GM12865 (cell line): ENCODE measurements at regions not wholly inside any gene's neighbourhood (a gene's known extent, or its start where the extent isn't known, plus 50 kb on each side); places are given as distances from the start of the nearest gene placed in this dataset.

Source experiments
- DNase-seq: peaks from one replicate; pipeline ENCODE4 v3.0.0; 2010; ENCODE audit warnings: low read depth
- H3K4me3 ChIP-seq: 2 replicates; pipeline ENCODE4 v1.5.1; 2011; ENCODE audit warnings: mild to moderate bottlenecking, low read depth, low read length, control low read depth
- TF ChIP-seq, protein P1 (sequence below): IDR thresholded peaks from 2 replicates; pipeline ENCODE4 v1.5.1; 2011; ENCODE audit warnings: low read length, control low read depth, low read depth, inconsistent platforms; ENCODE audit not compliant: insufficient read depth; ENCODE audit errors: missing control alignments

DNA sequence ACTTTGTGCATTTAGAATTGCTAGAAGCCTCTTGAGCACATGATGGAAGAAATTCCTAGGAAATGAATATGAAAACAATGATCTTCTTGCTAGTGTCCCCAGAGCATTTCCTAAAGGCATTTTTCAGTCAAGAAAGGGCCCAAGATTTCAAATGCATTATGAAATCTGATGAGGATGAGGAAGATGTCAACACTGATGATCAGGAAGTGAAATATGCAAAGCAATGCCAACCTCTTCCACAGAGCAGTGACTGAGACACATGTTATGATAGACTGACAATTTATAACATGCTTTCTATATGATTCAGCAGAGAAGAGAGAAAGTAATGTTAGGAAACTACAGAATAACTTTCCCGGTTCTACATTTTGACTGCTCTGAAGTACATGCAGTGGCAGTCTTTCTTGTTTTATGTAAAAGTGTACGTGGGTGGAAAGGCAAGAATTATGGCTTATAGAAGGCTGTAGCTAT is 859.1 kb upstream of the GOT2 start:
- DNase-seq: no peak
- no peak overlapping the region for H3K4me3 ChIP-seq
- TF ChIP-seq, protein P1, sequence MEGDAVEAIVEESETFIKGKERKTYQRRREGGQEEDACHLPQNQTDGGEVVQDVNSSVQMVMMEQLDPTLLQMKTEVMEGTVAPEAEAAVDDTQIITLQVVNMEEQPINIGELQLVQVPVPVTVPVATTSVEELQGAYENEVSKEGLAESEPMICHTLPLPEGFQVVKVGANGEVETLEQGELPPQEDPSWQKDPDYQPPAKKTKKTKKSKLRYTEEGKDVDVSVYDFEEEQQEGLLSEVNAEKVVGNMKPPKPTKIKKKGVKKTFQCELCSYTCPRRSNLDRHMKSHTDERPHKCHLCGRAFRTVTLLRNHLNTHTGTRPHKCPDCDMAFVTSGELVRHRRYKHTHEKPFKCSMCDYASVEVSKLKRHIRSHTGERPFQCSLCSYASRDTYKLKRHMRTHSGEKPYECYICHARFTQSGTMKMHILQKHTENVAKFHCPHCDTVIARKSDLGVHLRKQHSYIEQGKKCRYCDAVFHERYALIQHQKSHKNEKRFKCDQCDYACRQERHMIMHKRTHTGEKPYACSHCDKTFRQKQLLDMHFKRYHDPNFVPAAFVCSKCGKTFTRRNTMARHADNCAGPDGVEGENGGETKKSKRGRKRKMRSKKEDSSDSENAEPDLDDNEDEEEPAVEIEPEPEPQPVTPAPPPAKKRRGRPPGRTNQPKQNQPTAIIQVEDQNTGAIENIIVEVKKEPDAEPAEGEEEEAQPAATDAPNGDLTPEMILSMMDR: no peak

DNA sequence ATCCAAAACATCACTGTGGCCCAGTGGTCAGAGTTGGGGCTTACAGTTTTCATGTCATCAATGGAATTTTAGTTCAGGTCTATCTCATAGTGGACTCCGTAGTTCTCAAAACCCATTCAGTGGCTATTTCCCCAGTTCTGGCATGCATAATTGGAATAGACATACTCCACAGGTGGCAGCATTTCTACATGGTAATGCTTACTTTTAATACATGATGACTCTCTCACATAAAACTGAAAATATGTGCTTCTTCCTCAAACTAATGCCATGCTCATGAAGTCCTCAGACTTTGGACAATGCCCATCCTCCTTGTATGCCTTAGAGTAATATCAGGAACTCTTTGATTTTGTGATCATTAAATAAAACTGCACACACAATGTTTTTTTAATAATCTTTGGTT is 857.4 kb upstream of the GOT2 start:
- DNase-seq: no peak
- TF ChIP-seq, protein P1: no peak
- H3K4me3 ChIP-seq: no peak overlapping the region

DNA sequence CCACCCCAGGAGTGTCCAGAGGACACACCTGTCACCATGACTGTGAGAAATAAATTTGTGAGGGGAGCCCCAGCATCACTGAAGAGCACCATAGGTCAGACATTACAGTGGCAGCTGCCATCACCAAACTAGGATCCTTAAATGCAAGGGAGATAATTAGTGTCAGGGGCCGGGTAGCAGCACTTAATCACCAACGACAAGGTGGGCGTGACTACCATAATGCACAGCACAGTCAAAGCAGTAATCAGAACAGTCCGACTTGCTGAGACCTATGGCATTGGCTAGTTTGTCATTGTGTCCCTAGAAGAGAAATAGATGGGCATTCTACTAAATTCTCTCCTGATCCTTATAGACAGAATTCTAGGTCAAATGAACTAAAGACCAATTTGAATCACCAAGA is 856.7 kb upstream of the GOT2 start:
- DNase-seq: no peak
- TF ChIP-seq, protein P1: no peak
- no peak overlapping the region for H3K4me3 ChIP-seq

DNA sequence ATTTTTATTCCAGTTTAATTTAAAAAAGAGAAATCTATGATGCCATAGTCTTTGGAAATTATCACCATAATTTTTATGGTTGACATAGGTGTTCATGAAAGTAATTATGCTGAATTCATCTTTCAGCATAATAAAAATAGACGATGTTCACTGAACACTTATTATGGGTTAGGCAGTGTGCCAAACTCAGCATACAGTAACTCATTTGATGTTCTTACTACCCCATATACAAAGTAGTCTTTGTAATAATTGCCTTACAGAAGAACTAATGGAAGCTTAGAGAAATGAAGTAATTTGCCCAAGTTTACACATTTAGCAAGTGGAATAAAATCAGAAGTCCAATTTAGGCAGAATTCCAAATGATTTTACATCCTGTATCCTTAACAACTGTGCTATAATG is 852.2 kb upstream of the GOT2 start:
- TF ChIP-seq, protein P1: no peak
- H3K4me3 ChIP-seq: no peak overlapping the region
- DNase-seq: no peak

DNA sequence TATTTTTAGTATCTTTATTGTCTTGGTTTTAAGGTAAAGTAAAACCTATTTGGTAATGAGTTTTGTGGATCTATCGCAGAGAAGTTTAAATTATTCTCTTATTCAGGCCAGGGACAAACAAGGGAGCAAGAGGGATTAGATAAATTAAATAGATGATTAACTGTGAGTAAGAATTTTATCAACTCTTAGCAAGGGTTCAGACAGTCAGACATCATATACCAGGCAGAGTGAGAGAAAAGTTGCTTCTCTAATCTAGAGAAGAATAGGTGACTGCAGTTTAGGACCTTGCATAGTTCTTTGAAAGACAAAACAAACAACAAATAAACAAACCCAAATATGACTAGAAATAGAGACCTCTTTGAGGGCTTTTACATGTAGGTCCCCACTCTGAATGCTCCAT is 840.2 kb upstream of the GOT2 start:
- no peak overlapping the region for H3K4me3 ChIP-seq
- no peak for DNase-seq
- TF ChIP-seq, protein P1: no peak

DNA sequence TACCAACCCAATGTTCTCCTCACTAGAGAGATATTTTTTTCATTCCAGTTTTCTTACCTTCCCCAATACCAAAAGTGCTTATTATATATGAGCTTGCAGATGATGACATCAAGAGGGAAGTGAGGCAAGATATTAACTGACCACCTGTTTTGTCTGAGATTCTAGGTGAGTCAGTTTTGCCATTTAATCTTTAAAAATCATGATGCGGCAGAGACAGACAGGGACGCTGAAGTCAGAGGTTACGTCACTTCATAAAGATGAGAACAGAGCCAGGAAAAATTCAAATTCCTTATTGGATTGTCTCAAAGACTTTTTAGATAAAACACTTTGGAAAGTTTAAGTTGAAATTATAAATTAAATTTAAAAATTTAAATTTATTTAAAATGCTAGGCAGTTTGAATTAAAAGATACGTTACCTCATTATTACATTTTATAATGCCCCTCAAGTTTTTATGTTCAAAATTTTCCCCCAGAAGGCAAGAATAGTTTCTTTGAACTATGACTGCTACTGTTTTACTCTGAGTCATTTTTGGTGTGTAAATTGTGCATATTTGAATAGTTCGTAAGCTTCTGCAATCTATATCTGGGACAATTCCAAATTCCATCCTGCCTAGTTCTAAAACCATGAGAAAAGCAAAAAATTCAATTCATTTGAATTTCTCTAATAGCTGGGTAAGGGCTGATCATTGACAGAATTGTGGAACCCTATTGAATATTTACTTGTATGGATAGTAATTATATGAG is 839.6 kb upstream of the GOT2 start:
- H3K4me3 ChIP-seq: no peak overlapping the region
- no peak for DNase-seq
- TF ChIP-seq, protein P1: no peak

DNA sequence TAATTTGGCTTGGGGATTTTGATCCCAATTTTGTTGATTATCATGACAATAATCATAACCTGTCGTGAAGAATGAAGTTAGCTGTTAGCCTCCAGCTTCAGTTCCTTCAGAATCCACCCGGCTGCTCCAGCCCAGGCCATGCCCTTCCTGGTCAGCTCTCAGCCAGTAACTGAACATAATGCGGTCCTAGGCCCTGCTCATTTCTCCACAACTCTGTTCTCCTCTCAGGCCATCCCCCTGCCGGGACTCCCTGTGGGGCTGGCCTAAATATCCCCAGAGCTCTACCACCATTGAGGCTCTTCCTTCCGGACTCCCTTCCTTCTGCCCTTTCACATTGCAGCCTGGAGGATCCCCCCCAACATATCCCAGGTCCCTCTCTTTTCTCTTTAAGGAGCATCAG is 833.4 kb upstream of the GOT2 start:
- H3K4me3 ChIP-seq: no peak overlapping the region
- TF ChIP-seq, protein P1: no peak
- DNase-seq: no peak
